ENCODE measurements at regions not wholly inside any gene's neighbourhood (a gene's known extent, or its start where the extent isn't known, plus 50 kb on each side); places are given as distances from the start of the nearest gene placed in this dataset.

DNA sequence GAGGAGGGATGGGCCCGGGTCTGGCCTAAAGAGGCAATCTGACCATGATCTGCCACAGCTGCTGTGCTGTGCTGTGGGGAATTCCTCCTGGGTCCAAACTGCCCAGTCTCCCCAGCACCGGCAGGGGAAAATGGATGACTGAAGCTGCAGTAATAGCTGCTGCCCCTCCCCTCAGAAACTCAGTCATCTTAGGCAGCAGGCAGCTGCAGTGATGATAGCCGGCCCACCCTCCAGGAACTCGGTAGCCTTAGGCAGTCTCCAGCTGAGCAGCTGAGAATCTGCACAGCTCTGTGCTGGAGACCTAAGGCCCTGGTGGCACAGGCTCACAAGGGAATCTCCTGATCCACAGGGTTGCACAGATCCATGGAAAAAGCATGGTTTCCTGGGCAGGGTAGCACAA, 113.4 kb upstream of the USP38 start:
- in situ Hi-C loops (cut with MboI) (no loop called here), intact Hi-C loops (cut with micrococcal nuclease; ENCODE audit: unreplicated experiment) (no loop called here)
- Histone ChIP-seq H3K36me3 (ENCODE audit: control insufficient read depth in 2 of 2, insufficient read depth in 2 of 2, low read length in 1 of 2) (no peaks in the 10 kb centered on the region), H3K9me3 (replicated peaks; ENCODE audit: control insufficient read depth, insufficient read depth, low read length) (no peaks in the 10 kb centered on the region), H2AFZ (ENCODE audit: control insufficient read depth, low read depth, low read length) (no peak overlapping the region), H3K27me3 (replicated peaks in 1 of 2; ENCODE audit: control insufficient read depth in 2 of 2, insufficient read depth in 2 of 2, low read length in 1 of 2) (no peaks in the 10 kb centered on the region), H3K27ac (ENCODE audit: control insufficient read depth, insufficient read depth) (no peak overlapping the region), H3K4me1 (ENCODE audit: control insufficient read depth, insufficient read depth, low read length) (no peaks in the 10 kb centered on the region), H3K9ac (ENCODE audit: control insufficient read depth, insufficient read depth, low read length) (no peak overlapping the region), H4K20me1 (ENCODE audit: control insufficient read depth, insufficient read depth) (no peaks in the 10 kb centered on the region), H3K4me3 (no peak overlapping the region), H3K79me2 (ENCODE audit: control insufficient read depth, insufficient read depth, low read length) (no peaks in the 10 kb centered on the region), H3K4me2 (ENCODE audit: control insufficient read depth, insufficient read depth) (no peak overlapping the region)
- no TSS peak for BruUV-seq (replicated peaks)
- FAIRE-seq: no peak
- no peak for ATAC-seq
- ChIA-PET SMC1A (ENCODE audit: uncharacterized antibody, unreplicated experiment) (no interaction called here), CTCF (no interaction called here), RAD21 (ENCODE audit: unreplicated experiment) (no interaction called here), POLR2A (no interaction called here)
- no peak for TF ChIP-seq NBN (IDR thresholded peaks at IDR 0.05)
- no peak for TF ChIP-seq NR2F1 (conservative IDR thresholded peaks at IDR 0.05)
- TF ChIP-seq NFXL1 (IDR thresholded peaks at IDR 0.05; ENCODE audit: borderline replicate concordance): no peak
- no peak for TF ChIP-seq ZBED1 (IDR thresholded peaks at IDR 0.05; ENCODE audit: borderline replicate concordance)
- no peak for TF ChIP-seq NR2C1 (IDR thresholded peaks at IDR 0.05)
- TF ChIP-seq RFX5 (IDR thresholded peaks at IDR 0.05; ENCODE audit: low read depth, low read length): no peak
- TF ChIP-seq CHD2 (IDR thresholded peaks at IDR 0.05; ENCODE audit: borderline replicate concordance, low read depth, low read length): no peak
- no peak for TF ChIP-seq RAD21 (IDR thresholded peaks at IDR 0.05; ENCODE audit: insufficient read depth, low read depth, low read length)
- no peak for TF ChIP-seq POU2F2 (IDR thresholded peaks at IDR 0.05; ENCODE audit: borderline replicate concordance, low read depth, low read length)
- DNase-seq (ENCODE audit: low read depth, low spot score): no peak
- WGBS (ENCODE audit: insufficient coverage, insufficient replicate concordance, low lambda C conversion rate, missing lambda C conversion rate): 49% methylated on average over 4 of the region's 4 CpGs

DNA sequence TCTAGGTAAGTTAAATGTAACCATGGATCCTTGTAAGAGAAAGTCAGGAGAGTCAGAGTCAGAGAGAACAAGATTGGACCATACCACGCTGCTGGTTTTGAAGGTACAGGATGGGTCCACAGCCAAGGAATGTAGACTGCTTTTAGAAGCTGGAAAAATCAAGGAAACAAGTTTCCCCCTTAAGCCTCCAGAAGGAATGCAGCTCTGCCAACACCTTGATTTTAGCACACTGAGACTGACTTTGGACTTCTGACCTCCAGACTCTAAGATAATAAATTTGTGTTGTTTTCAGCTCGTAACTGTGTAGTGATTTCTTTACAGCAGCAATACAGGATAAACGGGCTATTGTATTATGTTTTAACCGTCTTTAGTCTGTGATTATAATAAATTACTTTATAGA, 108.0 kb upstream of the USP38 start:
- TF ChIP-seq PAX5 (IDR thresholded peaks at IDR 0.05; ENCODE audit: borderline replicate concordance, low read depth, low read length): no peak
- TF ChIP-seq POLR2A (IDR thresholded peaks at IDR 0.05; ENCODE audit: low read depth, low read length): no peak
- TF ChIP-seq MTA3 (IDR thresholded peaks at IDR 0.05; ENCODE audit: borderline replicate concordance, low read length): no peak
- TF ChIP-seq SP1 (IDR thresholded peaks at IDR 0.05; ENCODE audit: low read depth, low read length): no peak
- TF ChIP-seq MXI1 (IDR thresholded peaks at IDR 0.05; ENCODE audit: low read depth, low read length): no peak
- TF ChIP-seq MTA2 (IDR thresholded peaks at IDR 0.05; ENCODE audit: low read depth): no peak
- TF ChIP-seq POLR2AphosphoS5 (IDR thresholded peaks at IDR 0.05; ENCODE audit: low read length): no peak
- TF ChIP-seq, protein P1, sequence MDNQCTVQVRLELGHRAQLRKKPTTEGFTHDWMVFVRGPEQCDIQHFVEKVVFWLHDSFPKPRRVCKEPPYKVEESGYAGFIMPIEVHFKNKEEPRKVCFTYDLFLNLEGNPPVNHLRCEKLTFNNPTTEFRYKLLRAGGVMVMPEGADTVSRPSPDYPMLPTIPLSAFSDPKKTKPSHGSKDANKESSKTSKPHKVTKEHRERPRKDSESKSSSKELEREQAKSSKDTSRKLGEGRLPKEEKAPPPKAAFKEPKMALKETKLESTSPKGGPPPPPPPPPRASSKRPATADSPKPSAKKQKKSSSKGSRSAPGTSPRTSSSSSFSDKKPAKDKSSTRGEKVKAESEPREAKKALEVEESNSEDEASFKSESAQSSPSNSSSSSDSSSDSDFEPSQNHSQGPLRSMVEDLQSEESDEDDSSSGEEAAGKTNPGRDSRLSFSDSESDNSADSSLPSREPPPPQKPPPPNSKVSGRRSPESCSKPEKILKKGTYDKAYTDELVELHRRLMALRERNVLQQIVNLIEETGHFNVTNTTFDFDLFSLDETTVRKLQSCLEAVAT (IDR thresholded peaks at IDR 0.05): no peak
- TF ChIP-seq, protein P2, sequence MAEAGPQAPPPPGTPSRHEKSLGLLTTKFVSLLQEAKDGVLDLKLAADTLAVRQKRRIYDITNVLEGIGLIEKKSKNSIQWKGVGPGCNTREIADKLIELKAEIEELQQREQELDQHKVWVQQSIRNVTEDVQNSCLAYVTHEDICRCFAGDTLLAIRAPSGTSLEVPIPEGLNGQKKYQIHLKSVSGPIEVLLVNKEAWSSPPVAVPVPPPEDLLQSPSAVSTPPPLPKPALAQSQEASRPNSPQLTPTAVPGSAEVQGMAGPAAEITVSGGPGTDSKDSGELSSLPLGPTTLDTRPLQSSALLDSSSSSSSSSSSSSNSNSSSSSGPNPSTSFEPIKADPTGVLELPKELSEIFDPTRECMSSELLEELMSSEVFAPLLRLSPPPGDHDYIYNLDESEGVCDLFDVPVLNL (IDR thresholded peaks at IDR 0.05; ENCODE audit: low read depth, low read length): no peak
- Histone ChIP-seq H3K9ac (ENCODE audit: control insufficient read depth, insufficient read depth, low read length) (no peak overlapping the region), H4K20me1 (ENCODE audit: control insufficient read depth, insufficient read depth) (no peaks in the 10 kb centered on the region), H3K79me2 (ENCODE audit: control insufficient read depth, insufficient read depth, low read length) (no peaks in the 10 kb centered on the region), H3K4me3 (no peak overlapping the region), H3K27me3 (replicated peaks in 1 of 2; ENCODE audit: control insufficient read depth in 2 of 2, insufficient read depth in 2 of 2, low read length in 1 of 2) (no peaks in the 10 kb centered on the region), H3K36me3 (ENCODE audit: control insufficient read depth in 2 of 2, insufficient read depth in 2 of 2, low read length in 1 of 2) (no peaks in the 10 kb centered on the region), H3K9me3 (replicated peaks; ENCODE audit: control insufficient read depth, insufficient read depth, low read length) (no peaks in the 10 kb centered on the region), H3K4me2 (ENCODE audit: control insufficient read depth, insufficient read depth) (no peak overlapping the region), H3K27ac (ENCODE audit: control insufficient read depth, insufficient read depth) (no peak overlapping the region), H3K4me1 (ENCODE audit: control insufficient read depth, insufficient read depth, low read length) (no peaks in the 10 kb centered on the region), H2AFZ (ENCODE audit: control insufficient read depth, low read depth, low read length) (no peak overlapping the region)
- whole genome bisulfite sequencing (ENCODE audit: insufficient coverage, insufficient replicate concordance, low lambda C conversion rate, missing lambda C conversion rate): 2% methylated on average over 4 of the region's 4 CpGs
- DNase-seq (ENCODE audit: low read depth, low spot score) (no peak), ATAC-seq (no peak), FAIRE-seq (no peak)
- intact Hi-C loops (cut with micrococcal nuclease; ENCODE audit: unreplicated experiment): no loop called here
- in situ Hi-C loops (cut with MboI): no loop called here
- BruUV-seq (replicated peaks): no TSS peak
- ChIA-PET RAD21 (ENCODE audit: unreplicated experiment) (no interaction called here), CTCF (interaction anchor here (1.2 kb wide), 1 partner anchor 52 kb away, joined by 3 read pairs; no protein-coding TSS in a partner anchor), POLR2A (no interaction called here), SMC1A (ENCODE audit: uncharacterized antibody, unreplicated experiment) (interaction anchor here (0.9 kb wide), 1 partner anchor 55 kb away, joined by 3 read pairs; no protein-coding TSS in a partner anchor)
